Right lobe of liver (tissue), 6 donors: ENCODE measurements at regions not wholly inside any gene's neighbourhood (a gene's known extent, or its start where the extent isn't known, plus 50 kb on each side); places are given as distances from the start of the nearest gene placed in this dataset.

ENCODE experiments used
- ATAC-seq, 4 donors: fragments of 200-7000 bp; cut with Tn5 transposase; one replicate each; pipeline ENCODE4 v1.9.1; 2020; ENCODE audit warnings: mild to moderate bottlenecking in 4 of 4, moderate library complexity in 4 of 4
- DNase-seq, 3 donors: peaks; one replicate each; pipeline ENCODE4 v3.0.0-alpha.2; 2020
- H3K27ac ChIP-seq, 3 donors: fragments of 200-600 bp; one replicate each; pipeline ENCODE4 v1.8.0; 2022
- H3K27me3 ChIP-seq, 2 donors: fragments of 200-600 bp; one replicate each; pipeline ENCODE4 v1.8.0; 2022
- H3K36me3 ChIP-seq, 4 donors: fragments of 200-600 bp; sonication (generic) in 1 of 4; one replicate each; pipeline versions ENCODE4 v1.5.1 to v1.8.0; 2017 to 2022; ENCODE audit warnings: control low read depth in 1 of 4
- H3K4me1 ChIP-seq, 4 donors: fragments of 200-600 bp; sonication (generic) in 1 of 4; one replicate each; pipeline versions ENCODE4 v1.5.1 to v1.8.0; 2017 to 2022; ENCODE audit warnings: control low read depth in 1 of 4
- H3K4me3 ChIP-seq, 3 donors: fragments of 200-600 bp; one replicate each; pipeline ENCODE4 v1.8.0; 2022
- H3K9me3 ChIP-seq, 4 donors: fragments of 200-600 bp; sonication (generic) in 1 of 4; one replicate each; pipeline versions ENCODE4 v1.5.1 to v1.8.0; 2017 to 2022; ENCODE audit warnings: control low read depth in 1 of 4
- CTCF ChIP-seq, 4 donors: fragments of 200-600 bp in 3 of 4; fragments of 450-650 bp in 1 of 4; IDR thresholded peaks; one replicate each; pipeline versions ENCODE4 v1.5.1 to v1.8.0; 2016 to 2022; ENCODE audit warnings: antibody characterized with exemption in 4 of 4, mild to moderate bottlenecking in 2 of 4
- POLR2A ChIP-seq: fragments of 450-650 bp; IDR thresholded peaks from one replicate; pipeline ENCODE4 v1.6.1; 2017; ENCODE audit warnings: antibody characterized with exemption, mild to moderate bottlenecking
- WGBS: methylation state at CpG from one replicate; pipeline ENCODE4 v1.1.6; 2018; ENCODE audit warnings: low coverage, low lambda C conversion rate; ENCODE audit not compliant: insufficient coverage; ENCODE audit errors: missing lambda C conversion rate; 5-methylcytosine and 5-hydroxymethylcytosine counted together
- intact Hi-C, 2 donors: fragments of 100-400 bp; cut with DNase I; formaldehyde crosslinking; loops; one replicate each; pipeline versions ENCODE4 v1.11.2 to v1.14.1; 2022
- donor health status: DM: no; HTN: yes; CAD: no.
- donor health status: DM: no; HTN: no; CAD: no.
- donor health status: DM: no; HTN: no; CAD: no.
- donor health status: DM: no; HTN: yes; CAD: no.
- donor health status: DM: no; HTN: yes; CAD: no.

- H3K4me3 ChIP-seq = no peak overlapping the region
- no peaks in the 10 kb centered on the region for H3K4me1 ChIP-seq
- H3K36me3 ChIP-seq = no peaks in the 10 kb centered on the region
- intact Hi-C loops = no loop called here
- no peak overlapping the region for H3K27ac ChIP-seq
- ATAC-seq = no peak
- WGBS = 87% methylated on average over 2 of the region's 2 CpGs
- no peaks in the 10 kb centered on the region for H3K27me3 ChIP-seq
- TF ChIP-seq CTCF (IDR thresholded peaks at IDR 0.05) (no peak), POLR2A (no peak)
- DNase-seq = no peak
- H3K9me3 ChIP-seq = no peaks in the 10 kb centered on the region
These were observed 314.7 kb downstream of the ENC1 start for GRCh38 chr5:74325866-74326265.

GRCh38 chr5:74324556-74324955, 316.0 kb downstream of the ENC1 start:
- Histone ChIP-seq H3K27me3 (no peaks in the 10 kb centered on the region), H3K4me3 (no peak overlapping the region), H3K4me1 (no peaks in the 10 kb centered on the region), H3K36me3 (no peaks in the 10 kb centered on the region), H3K27ac (no peak overlapping the region), H3K9me3 (no peaks in the 10 kb centered on the region)
- no peak for ATAC-seq
- intact Hi-C loops = no loop called here
- 100% methylated on average over 1 of the region's 4 CpGs for WGBS
- TF ChIP-seq CTCF (IDR thresholded peaks at IDR 0.05) (no peak), POLR2A (no peak)
- DNase-seq = no peak

- Histone ChIP-seq H3K4me3 (no peak overlapping the region), H3K27ac (no peak overlapping the region), H3K9me3 (no peaks in the 10 kb centered on the region), H3K36me3 (no peaks in the 10 kb centered on the region), H3K27me3 (no peaks in the 10 kb centered on the region), H3K4me1 (no peaks in the 10 kb centered on the region)
- 60% methylated on average over 3 of the region's 3 CpGs for WGBS
- intact Hi-C loops = no loop called here
- DNase-seq (no peak), ATAC-seq (no peak)
- no peak for TF ChIP-seq CTCF (IDR thresholded peaks at IDR 0.05)
- TF ChIP-seq POLR2A = no peak
These were observed 317.6 kb downstream of the ENC1 start for GRCh38 chr5:74322944-74323343.

- Histone ChIP-seq H3K4me3 (no peak overlapping the region), H3K36me3 (no peaks in the 10 kb centered on the region), H3K27me3 (no peaks in the 10 kb centered on the region), H3K27ac (no peak overlapping the region), H3K4me1 (no peaks in the 10 kb centered on the region), H3K9me3 (no peaks in the 10 kb centered on the region)
- intact Hi-C loops = no loop called here
- WGBS = 67% methylated on average over 2 of the region's 2 CpGs
- TF ChIP-seq POLR2A = no peak
- DNase-seq = no peak
- ATAC-seq = no peak
These were observed 318.3 kb downstream of the ENC1 start for GRCh38 chr5:74322191-74322590.

- no peaks in the 10 kb centered on the region for H3K27me3 ChIP-seq
- ATAC-seq = no peak
- intact Hi-C loops = no loop called here
These were observed 319.2 kb downstream of the ENC1 start for GRCh38 chr5:74321326-74321725.

More at GRCh38 chr5:74321326-74321725, 319.2 kb downstream of the ENC1 start:
- no peaks in the 10 kb centered on the region for H3K9me3 ChIP-seq
- no peak overlapping the region for H3K4me3 ChIP-seq
- no peak overlapping the region for H3K27ac ChIP-seq
- no peak for DNase-seq
- H3K4me1 ChIP-seq = no peaks in the 10 kb centered on the region
- no peaks in the 10 kb centered on the region for H3K36me3 ChIP-seq
- TF ChIP-seq POLR2A (no peak), CTCF (IDR thresholded peaks at IDR 0.05) (no peak)
- 73% methylated on average over 5 of the region's 5 CpGs for WGBS
